Activated CD4-positive, alpha-beta memory T cell treated with anti-CD3 and anti-CD28 coated beads, Interleukin-2, amount 10 ng/mL, durations not matched to agents 7 days and 5 days (primary cell): ENCODE measurements at regions not wholly inside any gene's neighbourhood (a gene's known extent, or its start where the extent isn't known, plus 50 kb on each side); places are given as distances from the start of the nearest gene placed in this dataset.
"Not testable (repeated sequence)": the region's sequence is repeated elsewhere in the genome, so short reads cannot be mapped to it uniquely, and the experiment has no call there.

Experiments used
- CTCF ChIA-PET: fragments of 350-600 bp; sonication (Branson Sonifier 250); formaldehyde crosslinking; loops from one replicate; lab custom pipeline; 2021; ENCODE audit warnings: antibody characterized with exemption, inconsistent platforms; lab: Charles Lee
- POLR2A ChIA-PET: fragments of 350-600 bp; sonication (Branson Sonifier 250); formaldehyde crosslinking; loops from one replicate; lab custom pipeline; 2021; ENCODE audit warnings: antibody characterized with exemption; lab: Charles Lee
- DNase-seq: peaks from one replicate; pipeline ENCODE4 v3.0.0-alpha.2; 2020
- H3K27ac Mint-ChIP-seq: one replicate; pipeline ENCODE4 v1.8.0; 2021; ENCODE audit warnings: mild to moderate bottlenecking, mixed read lengths
- H3K27me3 Mint-ChIP-seq: one replicate; pipeline ENCODE4 v1.8.0; 2021; ENCODE audit warnings: mixed read lengths
- H3K36me3 Mint-ChIP-seq: one replicate; pipeline ENCODE4 v1.8.0; 2021; ENCODE audit warnings: low read depth, mixed read lengths
- H3K4me1 Mint-ChIP-seq: one replicate; pipeline ENCODE4 v1.8.0; 2021; ENCODE audit warnings: mixed read lengths
- H3K4me3 Mint-ChIP-seq: one replicate; pipeline ENCODE4 v1.8.0; 2021; ENCODE audit warnings: mild to moderate bottlenecking, mixed read lengths
- H3K9me3 Mint-ChIP-seq: one replicate; pipeline ENCODE4 v1.8.0; 2021; ENCODE audit warnings: mixed read lengths

DNA sequence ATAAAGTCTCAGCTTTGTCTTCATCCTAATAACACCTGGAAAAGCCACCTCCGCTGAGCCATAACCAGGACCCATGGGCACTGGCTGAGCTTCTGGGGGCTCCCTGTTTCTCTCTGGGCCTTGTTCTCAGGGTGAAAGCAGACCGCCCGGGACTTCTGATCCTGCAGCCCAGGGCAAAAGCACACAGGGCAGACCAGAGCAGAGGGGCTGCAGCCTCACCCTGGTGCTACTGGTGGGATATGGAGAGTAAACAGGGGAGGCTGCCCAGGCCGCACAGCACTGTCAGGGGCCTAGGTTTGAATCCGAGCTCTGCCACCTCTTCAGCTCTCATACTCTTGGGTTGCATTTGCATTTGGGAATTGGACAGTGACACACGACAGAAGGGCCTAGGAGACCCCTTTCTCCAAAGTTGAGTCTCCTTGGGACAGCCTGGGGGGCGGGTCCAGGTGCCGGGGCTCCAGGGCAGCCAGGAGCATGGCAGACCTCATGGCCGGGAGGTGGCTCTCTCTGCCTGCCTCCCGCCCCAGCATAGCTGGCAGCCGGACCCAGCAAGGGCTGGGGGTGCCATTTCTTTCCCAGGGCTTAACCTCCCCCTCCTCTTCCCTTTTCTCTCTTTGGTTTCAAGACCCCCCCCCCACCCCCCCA lies 164.9 kb downstream of the INHBB start:
- no peak for DNase-seq
- POLR2A ChIA-PET = no interaction called here
- no peaks in the 10 kb centered on the region for H3K27me3 Mint-ChIP-seq
- no peak overlapping the region for H3K27ac Mint-ChIP-seq
- H3K9me3 Mint-ChIP-seq = no peaks in the 10 kb centered on the region
- no peak overlapping the region for H3K4me3 Mint-ChIP-seq
- H3K4me1 Mint-ChIP-seq = no peaks in the 10 kb centered on the region
- H3K36me3 Mint-ChIP-seq = no peaks in the 10 kb centered on the region
- CTCF ChIA-PET = no interaction called here

DNA sequence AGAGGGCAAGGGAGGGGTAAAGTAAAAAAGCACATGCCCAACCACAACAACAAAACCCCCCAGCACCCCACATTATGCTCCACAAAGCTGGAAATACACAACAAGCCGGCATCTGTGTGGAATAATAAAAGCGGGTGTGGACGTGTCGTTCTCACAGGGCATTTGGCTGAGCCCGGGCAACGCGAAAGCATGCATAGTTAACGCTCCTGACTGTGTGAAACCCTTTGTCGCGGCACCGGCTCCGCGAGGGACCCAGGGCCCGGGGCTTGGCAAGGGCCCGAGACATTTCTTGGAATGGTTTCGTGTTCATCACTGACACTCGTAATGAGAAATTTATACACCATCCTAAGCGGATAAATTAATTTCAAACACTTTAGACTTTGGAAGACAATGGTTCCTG lies 165.6 kb downstream of the INHBB start:
- CTCF ChIA-PET = no interaction called here
- H3K27ac Mint-ChIP-seq = no peak overlapping the region

DNA sequence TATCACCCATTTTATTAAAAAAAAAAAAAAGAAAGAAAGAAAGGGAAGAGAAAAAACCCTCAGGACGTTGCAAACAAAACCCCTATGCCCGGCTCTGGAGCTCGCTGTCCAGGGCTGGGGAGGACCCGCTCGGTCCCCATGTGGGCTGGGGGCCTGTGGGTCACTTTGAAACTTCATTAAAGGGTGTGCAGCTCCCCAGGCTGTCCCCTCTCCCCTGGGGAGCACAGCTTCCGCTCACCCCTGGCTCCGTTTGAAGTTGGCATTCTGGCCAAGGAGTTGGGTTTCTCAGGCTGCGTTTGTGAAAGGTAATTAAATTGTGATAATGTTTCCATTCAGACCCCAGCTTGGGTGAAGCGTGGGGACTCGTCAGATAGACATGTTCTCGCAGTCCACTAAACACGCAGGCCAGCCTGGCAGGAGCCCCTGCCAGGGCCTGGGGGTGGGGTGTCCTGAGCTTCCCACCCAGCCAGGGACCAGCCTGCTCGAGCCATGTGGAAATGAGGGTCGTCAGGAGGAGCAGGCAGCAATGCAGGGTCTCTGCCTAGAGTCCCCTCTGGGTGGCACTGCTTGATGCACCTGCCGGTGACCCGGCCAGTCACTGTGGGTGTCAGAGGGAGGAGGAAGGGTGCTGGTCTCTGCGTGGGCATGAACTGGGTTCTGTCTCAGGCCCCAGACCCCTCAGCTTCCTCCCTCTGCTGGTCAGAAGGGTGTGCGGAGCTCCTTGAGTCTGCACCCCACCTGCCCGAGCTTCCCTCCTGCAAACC lies 166.2 kb downstream of the INHBB start:
- H3K4me3 Mint-ChIP-seq = no peak overlapping the region
- ChIA-PET CTCF (no interaction called here), POLR2A (no interaction called here)
- DNase-seq = no peak
- no peaks in the 10 kb centered on the region for H3K36me3 Mint-ChIP-seq
- no peak overlapping the region for H3K27ac Mint-ChIP-seq
- H3K4me1 Mint-ChIP-seq = no peaks in the 10 kb centered on the region
- no peaks in the 10 kb centered on the region for H3K9me3 Mint-ChIP-seq
- H3K27me3 Mint-ChIP-seq = no peaks in the 10 kb centered on the region

More for the DNA sequence above, 165.6 kb downstream of the INHBB start:
- DNase-seq = no peak
- Mint-ChIP-seq H3K4me3 (no peak overlapping the region), H3K27me3 (no peaks in the 10 kb centered on the region), H3K36me3 (no peaks in the 10 kb centered on the region), H3K4me1 (no peaks in the 10 kb centered on the region), H3K9me3 (no peaks in the 10 kb centered on the region)
- POLR2A ChIA-PET = no interaction called here

DNA sequence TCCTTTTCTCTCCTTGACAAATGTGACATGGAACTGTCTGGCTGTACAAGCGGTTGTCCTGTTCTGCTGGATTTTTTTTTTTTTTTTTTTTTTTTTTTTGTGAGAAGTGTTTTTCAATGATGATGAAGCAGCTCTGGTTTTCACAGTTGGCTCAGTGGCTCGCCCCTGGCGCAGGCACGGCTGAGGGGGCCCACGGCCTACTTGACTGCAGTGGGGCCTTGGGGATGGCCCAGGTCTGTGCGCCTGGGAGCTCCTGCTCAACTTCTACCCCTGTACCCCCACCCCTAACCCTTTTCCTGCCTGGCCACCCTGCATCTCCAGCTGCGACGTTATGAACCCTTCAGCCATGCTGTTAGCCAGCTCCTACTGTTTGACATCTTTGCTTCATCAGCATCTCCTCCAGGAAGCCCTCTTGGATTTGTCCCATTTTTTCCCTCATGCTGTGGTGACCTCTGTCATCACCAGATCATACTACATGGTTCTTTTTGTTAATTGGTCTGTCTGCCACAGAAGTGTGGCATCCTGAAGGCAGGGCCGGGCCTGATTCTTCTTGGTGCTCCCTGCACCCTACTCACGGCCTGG lies 167.9 kb downstream of the INHBB start:
- no peak overlapping the region for H3K27ac Mint-ChIP-seq
- no peaks in the 10 kb centered on the region for H3K36me3 Mint-ChIP-seq
- no peak overlapping the region for H3K4me3 Mint-ChIP-seq
- ChIA-PET POLR2A (no interaction called here), CTCF (no interaction called here)
- H3K9me3 Mint-ChIP-seq = no peaks in the 10 kb centered on the region
- H3K4me1 Mint-ChIP-seq = no peaks in the 10 kb centered on the region
- no peak for DNase-seq
- no peaks in the 10 kb centered on the region for H3K27me3 Mint-ChIP-seq

DNA sequence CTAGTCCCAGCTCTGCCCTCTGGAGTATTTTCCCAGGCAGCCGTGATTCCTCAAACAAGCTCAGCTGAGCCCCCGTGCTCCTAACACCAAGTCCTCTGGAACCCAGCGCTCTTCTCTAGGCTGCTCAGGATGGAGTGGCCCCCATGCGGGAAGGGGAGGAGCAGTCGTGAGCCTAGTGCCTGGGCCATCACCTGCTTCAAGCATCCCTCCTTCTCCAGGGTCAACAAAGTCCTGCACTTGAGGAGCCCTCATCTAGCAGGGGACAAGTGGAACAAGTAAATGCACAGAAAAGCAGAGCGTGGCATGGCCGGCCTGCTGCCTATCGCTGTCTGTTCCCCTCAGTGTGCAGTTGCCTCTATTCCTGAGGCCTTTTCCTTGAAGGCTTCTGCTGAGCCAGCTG lies 168.6 kb downstream of the INHBB start:
- Mint-ChIP-seq H3K4me1 (no peaks in the 10 kb centered on the region), H3K27me3 (no peaks in the 10 kb centered on the region), H3K36me3 (no peaks in the 10 kb centered on the region), H3K4me3 (no peak overlapping the region), H3K9me3 (no peaks in the 10 kb centered on the region), H3K27ac (no peak overlapping the region)
- CTCF ChIA-PET = no interaction called here
- POLR2A ChIA-PET = no interaction called here
- DNase-seq = no peak

DNA sequence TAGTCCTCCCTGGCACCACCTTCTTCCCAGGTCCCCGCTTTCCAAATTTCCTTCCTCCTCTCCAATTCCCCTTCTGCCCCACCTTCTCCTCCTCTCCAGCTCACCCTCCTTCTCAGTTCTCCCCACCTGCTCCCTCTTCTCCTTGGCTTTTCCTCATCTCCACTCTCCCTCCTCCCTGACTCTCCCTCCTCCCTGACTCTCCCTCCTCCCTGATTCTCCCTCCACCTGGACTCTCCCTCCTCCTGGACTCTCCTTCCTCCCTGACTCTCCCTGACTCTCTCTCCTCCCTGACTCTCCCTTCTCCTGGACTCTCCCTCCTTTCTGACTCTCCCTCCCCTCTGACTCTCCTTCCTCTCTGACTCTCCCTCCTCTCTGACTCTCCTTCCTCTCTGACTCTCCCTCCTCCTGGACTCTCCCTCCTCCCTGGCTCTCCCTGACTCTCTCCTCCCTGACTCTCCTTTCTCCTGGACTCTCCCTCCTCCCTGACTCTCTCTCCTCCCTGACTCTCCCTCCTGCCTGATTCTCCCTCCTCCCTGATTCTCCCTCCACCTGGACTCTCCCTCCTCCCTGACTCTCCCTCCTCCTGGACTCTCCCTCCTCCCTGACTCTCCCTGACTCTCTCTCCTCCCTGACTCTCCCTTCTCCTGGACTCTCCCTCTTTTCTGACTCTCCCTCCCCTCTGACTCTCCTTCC lies 169.3 kb downstream of the INHBB start:
- H3K27me3 Mint-ChIP-seq, H3K27ac Mint-ChIP-seq, CTCF ChIA-PET, POLR2A ChIA-PET, H3K36me3 Mint-ChIP-seq, H3K9me3 Mint-ChIP-seq, DNase-seq, H3K4me1 Mint-ChIP-seq, H3K4me3 Mint-ChIP-seq: not testable (repeated sequence)

DNA sequence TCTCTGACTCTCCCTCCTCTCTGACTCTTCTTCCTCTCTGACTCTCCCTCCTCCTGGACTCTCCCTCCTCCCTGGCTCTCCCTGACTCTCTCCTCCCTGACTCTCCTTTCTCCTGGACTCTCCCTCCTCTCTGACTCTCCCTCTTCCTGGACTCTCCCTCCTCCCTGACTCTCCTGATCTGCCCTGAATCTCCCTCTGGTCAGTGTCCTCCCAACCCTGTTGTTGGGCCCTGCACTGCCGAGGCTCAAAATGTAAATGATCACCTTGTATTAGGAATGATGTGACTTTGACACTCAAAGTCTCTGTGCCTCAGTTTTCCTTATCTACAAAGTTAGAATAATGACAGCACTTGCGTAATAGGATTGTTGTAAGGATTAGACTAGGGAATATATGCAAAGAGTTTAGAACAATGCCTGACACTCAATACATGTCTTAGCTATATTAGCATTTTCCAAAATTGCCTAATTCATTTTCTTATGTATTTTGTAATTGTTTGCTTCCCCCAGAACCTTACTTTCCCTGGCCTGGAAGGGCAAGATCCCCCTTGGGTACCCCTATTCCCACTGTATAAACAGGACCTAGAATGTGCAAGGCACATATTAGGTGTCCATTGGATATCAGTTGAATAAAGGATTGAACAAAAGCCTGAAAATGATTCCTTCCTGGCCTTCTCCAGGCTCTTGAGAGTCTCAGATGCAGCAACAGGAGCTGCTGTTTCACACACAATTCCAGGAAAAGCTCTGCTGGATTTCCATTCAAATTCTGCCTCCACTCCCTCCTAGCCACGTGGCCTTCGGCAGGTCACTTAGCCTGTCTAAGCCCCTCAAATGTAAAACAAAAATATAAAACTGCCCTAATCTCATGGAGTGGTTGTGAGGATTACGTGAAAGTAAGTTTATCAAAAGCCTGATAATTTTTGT lies 170.1 kb downstream of the INHBB start:
- CTCF ChIA-PET = no interaction called here
- H3K27ac Mint-ChIP-seq = no peak overlapping the region

DNA sequence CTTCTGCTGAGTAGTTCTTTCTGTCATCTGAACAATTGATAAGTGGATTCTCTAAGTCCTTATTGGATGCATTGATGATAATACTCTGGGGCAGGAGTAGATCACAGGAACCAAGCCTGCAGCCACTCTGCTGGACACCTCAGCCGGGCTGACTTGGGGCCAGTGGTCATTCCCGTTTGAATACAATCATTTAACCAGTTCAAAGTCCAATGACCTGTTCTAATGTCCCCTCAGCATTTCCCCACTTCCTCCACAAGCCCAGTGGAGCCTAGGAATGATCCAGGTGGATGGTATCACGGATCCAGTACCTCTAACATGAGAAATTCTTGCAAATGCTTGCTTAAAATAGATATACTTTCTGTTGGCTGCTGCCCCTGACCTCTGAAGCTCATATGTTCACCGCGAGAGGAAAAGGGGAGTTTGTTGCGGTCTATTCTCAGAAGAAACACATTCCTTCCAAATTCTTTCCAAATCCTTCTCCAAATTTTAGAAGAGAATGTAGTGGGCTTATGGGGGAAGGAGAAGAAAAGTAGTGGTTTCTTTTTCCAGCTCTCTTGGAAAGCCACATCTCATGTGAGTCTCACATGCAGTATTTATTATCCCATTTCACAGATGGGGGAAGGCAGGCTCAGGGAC lies 170.9 kb downstream of the INHBB start:
- H3K27me3 Mint-ChIP-seq = peaks cover 3% of the 10 kb centered on the region
- no peak for DNase-seq
- no peaks in the 10 kb centered on the region for H3K9me3 Mint-ChIP-seq
- H3K4me1 Mint-ChIP-seq = no peaks in the 10 kb centered on the region
- H3K36me3 Mint-ChIP-seq = no peaks in the 10 kb centered on the region
- H3K27ac Mint-ChIP-seq = no peak overlapping the region
- ChIA-PET CTCF (no interaction called here), POLR2A (no interaction called here)
- no peak overlapping the region for H3K4me3 Mint-ChIP-seq

More for the DNA sequence above, 170.1 kb downstream of the INHBB start:
- Mint-ChIP-seq H3K4me3 (no peak overlapping the region), H3K4me1 (no peaks in the 10 kb centered on the region), H3K36me3 (no peaks in the 10 kb centered on the region), H3K27me3 (no peaks in the 10 kb centered on the region), H3K9me3 (no peaks in the 10 kb centered on the region)
- POLR2A ChIA-PET = no interaction called here
- no peak for DNase-seq

DNA sequence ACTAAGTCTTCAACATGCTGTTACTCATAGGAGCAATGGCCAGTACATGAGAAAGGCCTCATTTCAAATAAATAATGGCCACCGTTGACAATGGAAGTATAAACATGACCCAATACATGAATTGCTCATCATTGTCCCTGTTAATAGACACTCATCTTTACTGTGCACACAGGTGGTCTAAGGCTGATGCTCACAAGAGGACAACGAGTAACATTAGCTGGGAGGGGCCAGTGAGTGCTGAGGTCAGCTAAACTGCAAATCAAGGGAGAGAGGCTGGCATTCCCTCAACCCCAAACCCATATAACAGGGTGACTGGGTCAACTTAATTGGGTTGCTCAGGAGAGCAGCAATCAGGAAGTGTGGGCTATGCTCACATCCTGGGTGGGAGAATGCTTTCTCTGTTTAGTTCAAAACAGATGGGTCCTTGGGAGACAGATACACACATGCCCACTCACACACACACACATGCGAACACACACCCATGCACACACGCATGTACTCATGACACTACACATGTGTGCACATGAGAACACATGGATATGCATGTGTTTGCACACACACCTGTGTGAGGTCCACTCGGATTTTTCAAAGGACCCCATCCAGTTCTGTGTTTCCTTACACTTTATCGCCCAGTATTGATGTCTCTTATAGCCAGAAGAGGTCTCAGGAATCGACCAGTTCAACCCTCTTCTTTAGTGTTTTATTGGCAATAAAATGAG lies 172.0 kb downstream of the INHBB start:
- DNase-seq = no peak
- Mint-ChIP-seq H3K27ac (no peak overlapping the region), H3K4me1 (no peaks in the 10 kb centered on the region), H3K4me3 (no peak overlapping the region), H3K27me3 (peaks cover 8% of the 10 kb centered on the region), H3K9me3 (no peaks in the 10 kb centered on the region), H3K36me3 (no peaks in the 10 kb centered on the region)
- POLR2A ChIA-PET = no interaction called here
- CTCF ChIA-PET = no interaction called here

DNA sequence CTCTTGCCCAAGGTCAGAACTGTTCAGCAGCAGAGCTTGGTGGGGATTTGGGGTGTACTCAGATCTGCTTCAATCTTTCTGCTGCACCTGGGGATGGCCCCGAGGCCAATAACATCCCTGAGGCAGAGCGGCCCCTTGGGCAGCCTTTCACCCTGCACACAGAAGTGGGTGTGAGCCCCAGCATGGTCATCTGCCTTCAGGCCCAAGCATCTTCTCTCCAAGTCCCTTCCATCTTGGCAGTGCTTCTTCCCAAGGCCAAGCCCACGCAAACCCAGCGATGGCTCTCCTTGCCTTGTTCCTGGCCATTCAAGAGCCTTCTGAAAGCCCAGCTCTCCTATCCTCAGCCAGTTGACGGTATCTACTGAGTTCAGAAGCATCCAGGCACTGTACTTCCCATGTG lies 172.9 kb downstream of the INHBB start:
- Mint-ChIP-seq H3K27ac (no peak overlapping the region), H3K4me1 (no peaks in the 10 kb centered on the region), H3K27me3 (peaks cover 11% of the 10 kb centered on the region), H3K4me3 (no peak overlapping the region), H3K36me3 (no peaks in the 10 kb centered on the region), H3K9me3 (no peaks in the 10 kb centered on the region)
- no peak for DNase-seq
- POLR2A ChIA-PET = no interaction called here
- CTCF ChIA-PET = no interaction called here

DNA sequence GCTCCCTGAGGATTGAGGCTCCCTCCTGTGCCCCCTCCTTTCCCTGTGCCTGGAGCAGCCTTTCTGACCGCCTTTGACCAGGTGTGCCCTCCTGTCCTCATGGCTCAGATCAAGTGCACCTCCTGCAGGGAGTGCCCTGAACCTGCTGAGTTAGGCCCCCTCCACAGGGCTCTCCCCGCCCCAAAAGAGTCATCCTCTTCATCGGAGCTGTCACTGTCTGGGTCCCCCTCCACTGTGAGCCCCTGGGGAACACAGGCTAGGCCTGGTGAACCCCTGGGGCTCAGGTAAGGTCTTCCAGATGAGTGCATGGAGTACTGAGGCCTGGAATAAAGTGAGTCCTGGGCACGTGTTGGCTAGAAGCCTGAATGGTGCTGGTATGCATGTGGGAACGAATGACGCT lies 173.5 kb downstream of the INHBB start:
- POLR2A ChIA-PET = no interaction called here
- Mint-ChIP-seq H3K4me1 (no peaks in the 10 kb centered on the region), H3K27ac (no peak overlapping the region), H3K36me3 (no peaks in the 10 kb centered on the region), H3K4me3 (no peak overlapping the region), H3K9me3 (no peaks in the 10 kb centered on the region), H3K27me3 (peaks cover 12% of the 10 kb centered on the region)
- no peak for DNase-seq
- CTCF ChIA-PET = no interaction called here

DNA sequence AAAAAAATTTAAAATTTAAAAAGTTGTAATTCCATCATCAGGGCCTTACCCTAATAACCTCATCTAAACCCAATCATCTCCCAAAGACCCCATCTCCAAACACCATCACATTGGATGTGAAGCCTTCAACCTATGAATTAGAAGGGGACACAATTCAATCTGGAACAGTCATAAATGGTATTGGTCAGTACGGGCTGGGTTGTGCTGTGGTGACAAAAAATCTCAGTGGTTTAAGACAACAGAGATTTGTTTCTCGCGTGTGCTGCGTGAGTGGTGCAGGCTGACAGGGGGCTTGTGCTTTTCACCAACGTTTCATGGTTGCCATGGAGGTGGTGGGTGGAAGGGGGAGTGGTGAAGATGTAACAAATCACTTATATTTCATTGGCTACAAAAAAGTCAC lies 174.5 kb downstream of the INHBB start:
- DNase-seq = no peak
- Mint-ChIP-seq H3K4me1 (no peaks in the 10 kb centered on the region), H3K27ac (no peak overlapping the region), H3K36me3 (no peaks in the 10 kb centered on the region), H3K27me3 (peaks cover 12% of the 10 kb centered on the region), H3K4me3 (no peak overlapping the region), H3K9me3 (no peaks in the 10 kb centered on the region)
- ChIA-PET POLR2A (no interaction called here), CTCF (no interaction called here)
